ENCODE measurements at regions not wholly inside any gene's neighbourhood (a gene's known extent, or its start where the extent isn't known, plus 50 kb on each side); places are given as distances from the start of the nearest gene placed in this dataset.

DNA sequence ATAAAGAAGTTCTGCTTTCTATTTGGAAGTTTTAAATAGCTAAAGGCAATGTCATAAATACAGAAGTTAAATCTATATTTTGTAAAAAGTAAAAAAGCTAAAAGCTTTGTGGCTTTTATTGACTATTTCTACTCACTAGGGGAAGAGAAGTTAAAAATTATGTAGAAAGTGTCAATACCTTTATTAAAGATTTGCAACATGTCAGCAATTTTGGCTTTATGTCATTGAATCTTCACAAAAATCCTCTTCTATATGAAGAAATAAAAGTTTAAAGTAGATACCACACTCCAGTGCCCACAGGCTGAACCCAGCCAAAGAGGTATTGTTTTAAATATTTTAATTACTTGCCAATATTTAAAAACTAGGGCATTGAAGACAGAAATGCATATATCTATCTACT lies 160.6 kb upstream of the HSF2 start:
- TF ChIP-seq, protein P1, sequence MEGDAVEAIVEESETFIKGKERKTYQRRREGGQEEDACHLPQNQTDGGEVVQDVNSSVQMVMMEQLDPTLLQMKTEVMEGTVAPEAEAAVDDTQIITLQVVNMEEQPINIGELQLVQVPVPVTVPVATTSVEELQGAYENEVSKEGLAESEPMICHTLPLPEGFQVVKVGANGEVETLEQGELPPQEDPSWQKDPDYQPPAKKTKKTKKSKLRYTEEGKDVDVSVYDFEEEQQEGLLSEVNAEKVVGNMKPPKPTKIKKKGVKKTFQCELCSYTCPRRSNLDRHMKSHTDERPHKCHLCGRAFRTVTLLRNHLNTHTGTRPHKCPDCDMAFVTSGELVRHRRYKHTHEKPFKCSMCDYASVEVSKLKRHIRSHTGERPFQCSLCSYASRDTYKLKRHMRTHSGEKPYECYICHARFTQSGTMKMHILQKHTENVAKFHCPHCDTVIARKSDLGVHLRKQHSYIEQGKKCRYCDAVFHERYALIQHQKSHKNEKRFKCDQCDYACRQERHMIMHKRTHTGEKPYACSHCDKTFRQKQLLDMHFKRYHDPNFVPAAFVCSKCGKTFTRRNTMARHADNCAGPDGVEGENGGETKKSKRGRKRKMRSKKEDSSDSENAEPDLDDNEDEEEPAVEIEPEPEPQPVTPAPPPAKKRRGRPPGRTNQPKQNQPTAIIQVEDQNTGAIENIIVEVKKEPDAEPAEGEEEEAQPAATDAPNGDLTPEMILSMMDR (IDR thresholded peaks at IDR 0.05; ENCODE audit: low read depth, low read length, missing input control) = no peak
- TF ChIP-seq TAF1 (conservative IDR thresholded peaks at IDR 0.05) = no peak
- TF ChIP-seq, protein P2, sequence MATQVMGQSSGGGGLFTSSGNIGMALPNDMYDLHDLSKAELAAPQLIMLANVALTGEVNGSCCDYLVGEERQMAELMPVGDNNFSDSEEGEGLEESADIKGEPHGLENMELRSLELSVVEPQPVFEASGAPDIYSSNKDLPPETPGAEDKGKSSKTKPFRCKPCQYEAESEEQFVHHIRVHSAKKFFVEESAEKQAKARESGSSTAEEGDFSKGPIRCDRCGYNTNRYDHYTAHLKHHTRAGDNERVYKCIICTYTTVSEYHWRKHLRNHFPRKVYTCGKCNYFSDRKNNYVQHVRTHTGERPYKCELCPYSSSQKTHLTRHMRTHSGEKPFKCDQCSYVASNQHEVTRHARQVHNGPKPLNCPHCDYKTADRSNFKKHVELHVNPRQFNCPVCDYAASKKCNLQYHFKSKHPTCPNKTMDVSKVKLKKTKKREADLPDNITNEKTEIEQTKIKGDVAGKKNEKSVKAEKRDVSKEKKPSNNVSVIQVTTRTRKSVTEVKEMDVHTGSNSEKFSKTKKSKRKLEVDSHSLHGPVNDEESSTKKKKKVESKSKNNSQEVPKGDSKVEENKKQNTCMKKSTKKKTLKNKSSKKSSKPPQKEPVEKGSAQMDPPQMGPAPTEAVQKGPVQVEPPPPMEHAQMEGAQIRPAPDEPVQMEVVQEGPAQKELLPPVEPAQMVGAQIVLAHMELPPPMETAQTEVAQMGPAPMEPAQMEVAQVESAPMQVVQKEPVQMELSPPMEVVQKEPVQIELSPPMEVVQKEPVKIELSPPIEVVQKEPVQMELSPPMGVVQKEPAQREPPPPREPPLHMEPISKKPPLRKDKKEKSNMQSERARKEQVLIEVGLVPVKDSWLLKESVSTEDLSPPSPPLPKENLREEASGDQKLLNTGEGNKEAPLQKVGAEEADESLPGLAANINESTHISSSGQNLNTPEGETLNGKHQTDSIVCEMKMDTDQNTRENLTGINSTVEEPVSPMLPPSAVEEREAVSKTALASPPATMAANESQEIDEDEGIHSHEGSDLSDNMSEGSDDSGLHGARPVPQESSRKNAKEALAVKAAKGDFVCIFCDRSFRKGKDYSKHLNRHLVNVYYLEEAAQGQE (IDR thresholded peaks at IDR 0.05) = no peak
- TF ChIP-seq, protein P3, sequence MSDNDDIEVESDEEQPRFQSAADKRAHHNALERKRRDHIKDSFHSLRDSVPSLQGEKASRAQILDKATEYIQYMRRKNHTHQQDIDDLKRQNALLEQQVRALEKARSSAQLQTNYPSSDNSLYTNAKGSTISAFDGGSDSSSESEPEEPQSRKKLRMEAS (IDR thresholded peaks at IDR 0.05) = no peak
- TF ChIP-seq JUND (IDR thresholded peaks at IDR 0.05) = no peak
- TF ChIP-seq, protein P4, sequence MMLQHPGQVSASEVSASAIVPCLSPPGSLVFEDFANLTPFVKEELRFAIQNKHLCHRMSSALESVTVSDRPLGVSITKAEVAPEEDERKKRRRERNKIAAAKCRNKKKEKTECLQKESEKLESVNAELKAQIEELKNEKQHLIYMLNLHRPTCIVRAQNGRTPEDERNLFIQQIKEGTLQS (IDR thresholded peaks at IDR 0.05) = no peak
- no peak for TF ChIP-seq FOXA1 (IDR thresholded peaks at IDR 0.05)

All from liver (tissue), 3 donors.